Testis (tissue), 2 donors: ENCODE measurements at regions not wholly inside any gene's neighbourhood (a gene's known extent, or its start where the extent isn't known, plus 50 kb on each side); places are given as distances from the start of the nearest gene placed in this dataset.

ENCODE experiments used
- POLR2A ChIP-seq: fragments of 450-650 bp; IDR thresholded peaks from one replicate; pipeline ENCODE4 v1.6.1; 2017; ENCODE audit warnings: antibody characterized with exemption, mild to moderate bottlenecking, moderate library complexity
- TF ChIP-seq, protein P1 (sequence below), 3 experiments: fragments of 450-650 bp in 2 of 3; fragments of 200-600 bp in 1 of 3; sonication (generic) in 1 of 3; IDR thresholded peaks; one replicate each; pipeline ENCODE4 v1.5.1; 2016 to 2019; ENCODE audit warnings: antibody characterized with exemption in 3 of 3, mild to moderate bottlenecking in 2 of 3, moderate library complexity in 1 of 3

DNA sequence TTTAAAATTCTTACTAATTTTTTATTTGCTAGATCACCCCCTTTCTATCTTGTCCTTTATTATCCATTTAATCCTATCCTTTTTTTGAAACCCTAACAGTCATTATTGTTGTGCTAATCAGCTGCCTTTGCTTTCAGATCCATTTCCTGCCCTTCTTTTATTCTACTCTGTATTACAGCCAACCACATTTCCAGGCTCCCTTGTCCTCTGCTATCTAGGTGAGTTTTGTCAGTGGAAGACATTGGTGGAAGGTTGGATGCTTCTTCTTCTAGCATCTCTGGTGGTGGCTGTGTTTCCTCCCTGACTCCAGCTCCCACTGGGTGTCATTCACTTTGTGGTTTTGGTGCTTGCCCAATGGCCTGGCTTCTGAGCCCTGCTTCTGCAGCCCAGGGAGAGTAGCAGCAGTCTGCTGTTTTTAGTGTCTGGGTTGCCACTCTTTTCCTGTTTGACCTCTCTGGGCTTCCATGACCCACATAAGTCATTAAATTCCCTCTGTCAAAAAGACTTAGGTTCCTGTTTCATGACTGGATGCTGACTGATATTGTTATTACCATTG lies 225.2 kb upstream of the PGRMC2 start:
- TF ChIP-seq, protein P1, sequence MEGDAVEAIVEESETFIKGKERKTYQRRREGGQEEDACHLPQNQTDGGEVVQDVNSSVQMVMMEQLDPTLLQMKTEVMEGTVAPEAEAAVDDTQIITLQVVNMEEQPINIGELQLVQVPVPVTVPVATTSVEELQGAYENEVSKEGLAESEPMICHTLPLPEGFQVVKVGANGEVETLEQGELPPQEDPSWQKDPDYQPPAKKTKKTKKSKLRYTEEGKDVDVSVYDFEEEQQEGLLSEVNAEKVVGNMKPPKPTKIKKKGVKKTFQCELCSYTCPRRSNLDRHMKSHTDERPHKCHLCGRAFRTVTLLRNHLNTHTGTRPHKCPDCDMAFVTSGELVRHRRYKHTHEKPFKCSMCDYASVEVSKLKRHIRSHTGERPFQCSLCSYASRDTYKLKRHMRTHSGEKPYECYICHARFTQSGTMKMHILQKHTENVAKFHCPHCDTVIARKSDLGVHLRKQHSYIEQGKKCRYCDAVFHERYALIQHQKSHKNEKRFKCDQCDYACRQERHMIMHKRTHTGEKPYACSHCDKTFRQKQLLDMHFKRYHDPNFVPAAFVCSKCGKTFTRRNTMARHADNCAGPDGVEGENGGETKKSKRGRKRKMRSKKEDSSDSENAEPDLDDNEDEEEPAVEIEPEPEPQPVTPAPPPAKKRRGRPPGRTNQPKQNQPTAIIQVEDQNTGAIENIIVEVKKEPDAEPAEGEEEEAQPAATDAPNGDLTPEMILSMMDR (IDR thresholded peaks at IDR 0.05) = no peak
- TF ChIP-seq POLR2A = no peak
